Putamen (tissue), 1 donor: ENCODE measurements at regions not wholly inside any gene's neighbourhood (a gene's known extent, or its start where the extent isn't known, plus 50 kb on each side); places are given as distances from the start of the nearest gene placed in this dataset.

Experiments
- DNase-seq: peaks from one replicate; pipeline ENCODE4 v3.0.0-alpha.2; 2016; ENCODE audit warnings: low spot score

GRCh38 chr5:4196744-4197143, 601.1 kb downstream of the IRX1 start:
- no peak for DNase-seq

DNA sequence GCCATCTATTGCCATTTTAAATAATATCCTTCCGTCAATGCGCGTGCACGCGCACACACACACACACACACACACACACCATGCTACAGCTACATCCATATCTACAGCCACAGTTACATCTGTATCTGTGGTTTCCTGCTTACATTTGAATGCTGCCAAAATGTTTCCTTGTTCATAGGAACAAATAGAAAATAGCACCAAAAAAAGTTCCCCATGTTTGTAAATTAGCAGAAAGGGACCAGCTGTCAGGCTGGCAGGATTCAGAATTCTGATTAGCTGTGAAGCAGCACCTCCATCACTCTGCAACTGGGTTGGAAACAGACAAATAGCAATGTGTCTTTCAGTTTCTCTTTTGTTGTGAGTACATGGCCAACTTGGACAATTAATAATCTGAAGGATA, 601.5 kb downstream of the IRX1 start:
- DNase-seq, result no peak

- no peak for DNase-seq
Observed at GRCh38 chr5:4198461-4198860, 602.8 kb downstream of the IRX1 start.

- no peak for DNase-seq
Observed at GRCh38 chr5:4199049-4199841, 603.6 kb downstream of the IRX1 start.

DNA sequence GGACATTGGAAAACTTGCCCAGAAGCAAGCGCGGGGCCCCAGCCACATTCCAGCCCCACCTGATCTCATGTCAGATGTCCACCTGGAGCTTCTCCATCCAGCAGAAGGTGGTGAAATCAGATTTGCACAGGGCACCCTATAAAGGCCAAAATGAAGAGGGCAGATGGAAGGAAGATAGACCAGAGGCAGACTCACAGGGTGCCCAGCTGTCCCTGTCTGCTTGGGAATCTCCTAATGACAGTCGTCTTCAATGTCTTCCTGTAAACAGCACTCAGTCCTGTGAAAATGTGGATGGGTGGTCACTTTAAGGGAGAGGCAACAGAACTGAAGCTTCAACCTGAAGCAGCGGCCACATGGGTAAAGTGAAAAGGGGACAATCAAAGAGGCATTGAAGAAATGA, 607.5 kb downstream of the IRX1 start:
- no peak for DNase-seq

- DNase-seq, result no peak
Observed at GRCh38 chr5:4204276-4205141, 608.9 kb downstream of the IRX1 start.

DNA sequence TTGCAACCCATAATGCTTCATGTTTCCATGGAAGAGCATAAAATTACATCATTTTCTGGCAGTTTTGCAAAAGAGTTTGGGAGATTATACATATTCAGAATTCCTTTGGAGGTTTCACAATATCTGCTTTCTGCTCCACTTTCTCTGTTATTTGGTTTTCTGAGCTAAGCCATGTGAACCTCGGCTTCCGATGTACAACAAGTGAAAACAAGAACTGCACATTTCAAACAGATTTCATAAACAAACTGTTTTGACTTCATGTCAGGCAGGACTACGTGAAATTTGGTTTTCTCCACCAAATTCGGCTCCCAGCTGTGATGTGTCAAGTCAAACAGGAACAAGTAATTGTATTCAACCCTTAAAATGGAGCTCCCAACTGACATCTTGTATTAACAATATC, 609.8 kb downstream of the IRX1 start:
- DNase-seq, result peak; percentile 49

DNA sequence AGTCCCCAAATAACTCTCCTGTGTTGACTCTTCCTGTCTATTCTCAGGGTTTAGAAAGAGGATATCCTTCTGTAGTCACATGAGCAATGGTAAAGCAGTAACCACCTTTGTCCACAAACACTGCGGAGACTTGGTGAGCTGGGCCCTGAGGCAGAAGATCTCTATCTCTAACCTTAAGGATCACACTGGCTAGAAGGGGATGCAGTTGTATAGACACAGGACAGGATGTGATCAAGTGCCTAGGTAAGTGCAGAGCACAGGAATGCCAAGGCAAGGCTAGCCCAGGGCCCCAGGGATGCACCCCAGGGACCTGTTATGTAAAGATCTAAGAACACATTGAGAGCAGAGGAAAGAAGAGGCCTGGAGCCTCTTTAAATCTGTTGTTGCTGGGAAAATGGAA, 610.5 kb downstream of the IRX1 start:
- DNase-seq, result no peak

- DNase-seq, result no peak
Observed at GRCh38 chr5:4207486-4207885, 611.9 kb downstream of the IRX1 start.

- DNase-seq, result no peak
Observed at GRCh38 chr5:4208537-4208936, 612.9 kb downstream of the IRX1 start.

GRCh38 chr5:4208996-4209395, 613.4 kb downstream of the IRX1 start:
- no peak for DNase-seq

DNA sequence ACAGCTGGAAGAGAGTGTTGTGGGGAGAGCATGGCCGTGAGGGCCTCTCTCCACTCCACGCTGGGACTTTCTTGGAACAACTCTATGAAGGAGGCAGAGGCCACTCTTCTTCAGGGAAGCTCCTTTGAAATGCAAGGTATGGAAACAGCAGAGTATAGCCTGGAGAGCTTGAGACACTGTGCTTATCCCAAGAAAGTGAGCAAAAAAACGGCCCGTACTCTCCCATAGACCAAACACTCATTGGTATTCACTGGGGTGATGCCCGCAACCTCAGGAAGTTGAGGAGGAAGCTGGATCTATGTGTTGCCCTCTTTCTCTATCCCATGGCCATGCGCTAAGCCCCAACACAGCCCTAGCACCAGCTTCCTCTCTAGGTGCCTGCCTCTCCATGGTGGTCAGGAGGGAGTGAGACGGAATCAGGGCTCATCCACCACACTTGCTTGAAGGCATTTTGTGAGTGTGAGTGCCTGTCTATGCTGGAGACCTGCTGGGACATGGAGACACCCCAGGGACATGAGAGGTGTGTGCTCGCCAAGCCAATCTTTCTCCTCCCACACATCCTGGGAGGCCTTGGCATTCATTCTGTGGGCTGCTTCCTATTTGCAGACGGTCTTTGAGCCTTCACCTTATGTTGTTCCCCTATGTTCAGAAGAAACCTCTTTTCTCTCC, 616.6 kb downstream of the IRX1 start:
- DNase-seq, result no peak

DNA sequence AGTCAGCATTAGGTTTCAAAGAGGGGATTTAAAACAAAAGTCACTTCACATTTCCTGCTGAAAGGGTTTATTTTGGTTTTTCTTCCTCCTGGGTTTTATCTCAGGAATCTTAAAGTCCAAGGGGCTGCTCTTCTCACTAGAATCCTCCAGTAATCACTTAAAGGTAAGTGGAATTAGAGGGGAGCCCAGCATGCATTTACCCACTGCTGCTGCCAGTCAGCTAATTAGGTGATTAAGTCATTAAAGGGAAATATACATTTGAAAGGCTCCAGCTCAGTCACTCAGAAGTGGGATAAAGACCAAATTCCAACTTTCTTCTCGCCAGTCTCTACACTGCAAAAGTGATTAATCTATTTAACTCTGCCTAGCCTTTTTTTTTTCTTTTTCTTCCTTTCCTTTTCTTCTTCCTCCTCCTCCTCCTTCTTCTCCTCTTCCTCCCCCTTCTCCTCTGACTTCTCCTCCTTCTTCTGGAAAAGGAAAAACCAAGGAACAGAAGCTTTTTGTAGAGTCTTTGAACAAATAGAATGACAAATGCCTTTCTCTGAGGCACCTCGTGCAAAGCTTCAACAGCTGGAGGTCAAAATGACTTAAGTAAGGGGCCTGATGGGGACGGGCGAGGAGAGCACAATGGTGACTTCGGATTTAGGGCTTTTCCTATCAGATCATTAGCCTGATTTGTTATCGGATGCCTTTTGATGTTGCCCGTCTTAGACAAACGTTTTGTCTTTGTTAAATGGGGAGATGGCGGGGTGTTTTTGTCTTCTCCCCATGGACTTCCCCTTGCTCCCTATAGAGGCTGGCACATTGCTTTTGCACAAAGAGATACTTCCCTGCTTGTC, 617.6 kb downstream of the IRX1 start:
- DNase-seq, result no peak

- DNase-seq, result no peak
Observed at GRCh38 chr5:4215143-4215542, 619.5 kb downstream of the IRX1 start.

GRCh38 chr5:4216142-4216541, 620.5 kb downstream of the IRX1 start:
- DNase-seq, result no peak

GRCh38 chr5:4220016-4220415, 624.4 kb downstream of the IRX1 start:
- DNase-seq, result no peak

GRCh38 chr5:4221048-4221447, 625.4 kb downstream of the IRX1 start:
- DNase-seq, result no peak

- no peak for DNase-seq
Observed at GRCh38 chr5:4222147-4222546, 626.5 kb downstream of the IRX1 start.

DNA sequence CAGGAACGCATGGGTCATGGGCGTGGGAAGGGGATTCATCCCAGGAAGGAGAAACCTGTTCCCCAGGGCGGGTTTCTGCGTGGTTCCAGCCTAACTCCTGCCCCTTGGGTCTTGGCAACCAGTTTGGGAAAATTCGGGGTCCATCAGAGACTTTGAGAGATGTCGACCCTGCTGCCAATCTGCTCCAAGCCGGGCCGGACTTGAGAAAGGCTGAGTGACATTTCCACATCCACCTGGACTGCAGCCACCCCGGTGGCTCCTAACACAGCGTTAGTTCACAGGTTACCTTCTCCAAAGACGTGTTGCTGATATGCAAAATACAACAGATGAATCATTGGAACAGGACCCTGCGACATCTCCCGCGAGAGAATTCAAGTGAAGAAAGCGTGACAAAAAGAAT, 627.2 kb downstream of the IRX1 start:
- no peak for DNase-seq

DNA sequence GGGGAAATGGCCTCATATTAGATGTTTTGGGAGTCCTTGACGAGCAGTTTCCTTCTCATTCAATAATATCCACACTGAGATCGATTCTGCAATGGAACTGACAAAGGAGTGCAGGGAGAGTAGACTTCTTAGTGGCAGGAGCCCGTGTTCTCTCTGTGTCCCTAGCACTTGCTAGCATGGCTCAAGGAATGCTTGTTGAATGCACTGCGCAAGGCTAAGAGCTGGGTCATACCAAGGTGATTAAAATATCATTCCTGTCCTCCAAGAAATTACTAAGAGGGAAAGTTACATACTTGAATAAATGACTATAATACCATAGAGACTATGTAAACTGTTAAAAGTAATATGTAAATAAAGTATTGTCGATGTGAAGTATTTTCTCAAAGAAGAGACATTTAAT, 630.1 kb downstream of the IRX1 start:
- no peak for DNase-seq

DNA sequence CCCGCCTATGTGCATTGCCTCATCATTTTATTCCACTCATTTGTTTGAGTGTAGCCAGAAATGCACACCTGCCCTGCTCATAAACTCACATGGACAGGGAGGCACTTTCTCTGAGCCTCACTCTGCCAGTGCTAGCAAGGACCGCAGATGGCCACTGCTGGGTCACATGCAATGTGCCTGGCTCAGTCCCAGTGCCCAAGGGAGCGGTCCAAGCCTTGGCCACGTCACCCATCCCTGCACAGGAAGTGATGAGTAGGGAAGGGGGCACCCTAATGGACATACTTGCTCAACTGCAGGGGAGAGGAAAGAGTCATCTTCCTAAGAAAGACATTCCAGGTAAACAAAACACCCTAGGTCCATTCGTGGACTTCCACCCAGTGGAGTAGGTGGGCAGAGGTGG, 630.9 kb downstream of the IRX1 start:
- DNase-seq, result no peak

GRCh38 chr5:4228708-4229107, 633.1 kb downstream of the IRX1 start:
- no peak for DNase-seq
